GM12878 (cell line): ENCODE measurements at regions not wholly inside any gene's neighbourhood (a gene's known extent, or its start where the extent isn't known, plus 50 kb on each side); places are given as distances from the start of the nearest gene placed in this dataset.

Experiments
- ATAC-seq: fragments of 200-7000 bp; cut with Tn5 transposase; 3 replicates; pipeline ENCODE4 v1.9.1; 2020; ENCODE audit warnings: mild to moderate bottlenecking, moderate library complexity
- BruUV-seq: library from RNA; stranded (reverse); fragments of 400-500 nt; replicated peaks from 2 replicates; lab custom pipeline; 2021; lab: Mats Ljungman, UMichigan
- CTCF ChIA-PET: fragments of 300-600 bp; sonication (Branson Sonifier 250); formaldehyde crosslinking; extraction: SDS; loops from one replicate; lab custom pipeline; 2021; ENCODE audit warnings: inconsistent platforms; lab: Yijun Ruan, JAX
- POLR2A ChIA-PET: fragments of 350-600 bp; formaldehyde crosslinking; extraction: SDS; loops from one replicate; lab custom pipeline; 2021; ENCODE audit warnings: inconsistent platforms; lab: Charles Lee
- RAD21 ChIA-PET: fragments of 300-600 bp; sonication (Branson Sonifier 250); formaldehyde crosslinking; loops from one replicate; lab custom pipeline; 2023; ENCODE audit warnings: antibody characterized with exemption; ENCODE audit not compliant: unreplicated experiment; lab: Charles Lee
- SMC1A ChIA-PET: fragments of 300-600 bp; sonication (Branson Sonifier 250); formaldehyde crosslinking; loops from one replicate; lab custom pipeline; 2023; ENCODE audit not compliant: unreplicated experiment, uncharacterized antibody; lab: Charles Lee
- DNase-seq: peaks from one replicate; pipeline ENCODE4 v3.0.0-alpha.2; 2011; ENCODE audit warnings: low read depth, low spot score
- FAIRE-seq: peaks from 3 replicates; lab custom pipeline; 2011; peaks lifted over from hg19 to GRCh38; lab: Jason Lieb, UNC
- H2AFZ ChIP-seq: 2 replicates; pipeline ENCODE4 v1.6.0; 2011; ENCODE audit warnings: low read depth, low read length, control low read depth; ENCODE audit not compliant: control insufficient read depth
- H3K27ac ChIP-seq: 2 replicates; pipeline ENCODE4 v1.5.1; 2011; ENCODE audit warnings: control low read depth; ENCODE audit not compliant: control insufficient read depth, insufficient read depth
- H3K27me3 ChIP-seq, 2 experiments: replicated peaks in 1 of 2; 2 replicates each; pipeline versions ENCODE4 v1.6.0 to v1.6.1; 2011; ENCODE audit warnings: low read length in 1 of 2; ENCODE audit not compliant: control insufficient read depth in 2 of 2, insufficient read depth in 2 of 2
- H3K36me3 ChIP-seq, 2 experiments: 2 replicates each; pipeline ENCODE4 v1.5.1; 2011; ENCODE audit warnings: low read length in 1 of 2; ENCODE audit not compliant: control insufficient read depth in 2 of 2, insufficient read depth in 2 of 2
- H3K4me1 ChIP-seq: 2 replicates; pipeline ENCODE4 v1.6.1; 2011; ENCODE audit warnings: mild to moderate bottlenecking, low read length, moderate library complexity, mixed read lengths; ENCODE audit not compliant: control insufficient read depth, insufficient read depth
- H3K4me2 ChIP-seq: 2 replicates; pipeline ENCODE4 v1.6.0; 2011; ENCODE audit warnings: control low read depth; ENCODE audit not compliant: control insufficient read depth, insufficient read depth
- H3K4me3 ChIP-seq: fragments of 200-600 bp; sonication (generic); 2 replicates; pipeline ENCODE4 v1.5.1; 2016
- H3K79me2 ChIP-seq: 2 replicates; pipeline ENCODE4 v1.6.0; 2011; ENCODE audit warnings: low read length; ENCODE audit not compliant: control insufficient read depth, insufficient read depth
- H3K9ac ChIP-seq: 2 replicates; pipeline ENCODE4 v1.8.0; 2011; ENCODE audit warnings: low read length, control low read depth, mixed read lengths; ENCODE audit not compliant: control insufficient read depth, insufficient read depth
- H3K9me3 ChIP-seq: replicated peaks from 3 replicates; pipeline ENCODE4 v1.5.1; 2011; ENCODE audit warnings: mild to moderate bottlenecking, low read length; ENCODE audit not compliant: control insufficient read depth, insufficient read depth
- H4K20me1 ChIP-seq: 2 replicates; pipeline ENCODE4 v1.6.0; 2011; ENCODE audit not compliant: control insufficient read depth, insufficient read depth
- ATF7 ChIP-seq: fragments of 450-650 bp; IDR thresholded peaks from 2 replicates; pipeline ENCODE4 v1.6.1; 2016; ENCODE audit warnings: low read depth, mild to moderate bottlenecking
- BCL3 ChIP-seq: IDR thresholded peaks from 2 replicates; pipeline ENCODE4 v1.6.1; 2011; ENCODE audit warnings: borderline replicate concordance, low read depth, mild to moderate bottlenecking, moderate library complexity, low read length; ENCODE audit not compliant: insufficient read depth, poor library complexity, severe bottlenecking
- CHD2 ChIP-seq: IDR thresholded peaks from 2 replicates; pipeline ENCODE4 v1.6.1; 2011; ENCODE audit warnings: low read depth, low read length, improper control_type of control experiment, borderline replicate concordance
- E4F1 ChIP-seq: fragments of 450-650 bp; IDR thresholded peaks from 2 replicates; pipeline ENCODE4 v1.6.1; 2018; ENCODE audit warnings: borderline replicate concordance, mild to moderate bottlenecking; ENCODE audit not compliant: partially characterized antibody
- HCFC1 ChIP-seq: fragments of 150-350 bp; IDR thresholded peaks from 2 replicates; pipeline ENCODE4 v1.6.1; 2014; ENCODE audit warnings: low read length
- IKZF2 ChIP-seq, 2 experiments: fragments of 450-650 bp; IDR thresholded peaks; 2 replicates each; pipeline ENCODE4 v1.6.1; 2017; ENCODE audit warnings: mild to moderate bottlenecking in 2 of 2, moderate library complexity in 2 of 2
- KDM1A ChIP-seq: fragments of 200-600 bp; sonication (generic); IDR thresholded peaks from 2 replicates; pipeline ENCODE4 v1.6.1; 2016; ENCODE audit warnings: borderline replicate concordance
- KLF5 ChIP-seq: fragments of 450-650 bp; IDR thresholded peaks from 2 replicates; pipeline ENCODE4 v1.6.1; 2014; ENCODE audit warnings: mild to moderate bottlenecking; ENCODE audit not compliant: partially characterized antibody
- NR2C1 ChIP-seq: fragments of 450-650 bp; IDR thresholded peaks from 2 replicates; pipeline ENCODE4 v1.6.1; 2017; ENCODE audit warnings: antibody characterized with exemption, mild to moderate bottlenecking, moderate library complexity
- PAX5 ChIP-seq: IDR thresholded peaks from 2 replicates; pipeline ENCODE4 v1.6.1; 2011; ENCODE audit warnings: low read depth, low read length, borderline replicate concordance
- PRDM15 ChIP-seq: fragments of 450-650 bp; formaldehyde crosslinking; IDR thresholded peaks from 2 replicates; pipeline ENCODE4 v1.4.0; 2020; ENCODE audit warnings: mild to moderate bottlenecking, moderate library complexity
- RELB ChIP-seq: fragments of 450-650 bp; IDR thresholded peaks from 2 replicates; pipeline ENCODE4 v1.6.1; 2017; ENCODE audit warnings: low read depth, mild to moderate bottlenecking, moderate library complexity
- SMC3 ChIP-seq: IDR thresholded peaks from 2 replicates; pipeline ENCODE4 v1.6.1; 2011; ENCODE audit warnings: low read length, improper control_type of control experiment, borderline replicate concordance
- WGBS: methylation state at CpG from one replicate; pipeline ENCODE4 v1.1.6; 2016; ENCODE audit warnings: low lambda C conversion rate; ENCODE audit not compliant: insufficient replicate concordance, insufficient coverage; ENCODE audit errors: missing lambda C conversion rate; 5-methylcytosine and 5-hydroxymethylcytosine counted together
- in situ Hi-C: fragments of 300-500 bp; cut with MboI; formaldehyde crosslinking; loops from 9 replicates; pipeline ENCODE4 v1.14.3; 2018; ENCODE audit warnings: mixed read lengths
- intact Hi-C: fragments of 100-400 bp; cut with micrococcal nuclease; formaldehyde crosslinking; loops from one replicate; pipeline ENCODE4 v1.14.2; 2022; ENCODE audit not compliant: unreplicated experiment

- TF ChIP-seq BCL3 = no peak
- no peak for TF ChIP-seq PAX5
- TF ChIP-seq PRDM15 (CRISPR knock-in tag) = no peak
- no peak for TF ChIP-seq KDM1A
Measured at GRCh38 chr10:6999232-6999925, 411.5 kb downstream of the SFMBT2 start (continued).

- ChIA-PET CTCF (no interaction called here), SMC1A (no interaction called here), POLR2A (interaction anchor here (0.6 kb wide), 1 partner anchor 108 kb away, joined by 6 read pairs; no protein-coding TSS in a partner anchor), RAD21 (no interaction called here)
- H3K9ac ChIP-seq = no peak overlapping the region
- no peak overlapping the region for H2AFZ ChIP-seq
- no peak overlapping the region for H3K27ac ChIP-seq
- FAIRE-seq (no peak), DNase-seq (no peak), ATAC-seq (no peak)
- intact Hi-C loops (no loop called here), in situ Hi-C loops (no loop called here)
- H3K27me3 ChIP-seq = peaks cover 0 to 2% of the 10 kb centered on the region in 2 experiments; a peak in 1 of 4 replicates
- H4K20me1 ChIP-seq = no peaks in the 10 kb centered on the region
- H3K36me3 ChIP-seq = no peaks in the 10 kb centered on the region
- H3K4me3 ChIP-seq = no peak overlapping the region
- no peak overlapping the region for H3K4me2 ChIP-seq
- 19% methylated on average over 2 of the region's 2 CpGs for WGBS
- no peaks in the 10 kb centered on the region for H3K9me3 ChIP-seq
- H3K79me2 ChIP-seq = no peaks in the 10 kb centered on the region
- no peaks in the 10 kb centered on the region for H3K4me1 ChIP-seq
- BruUV-seq = no TSS peak
- TF ChIP-seq NR2C1 (no peak), IKZF2 (IDR thresholded peaks at IDR 0.05) (no peak), CHD2 (no peak), KLF5 (no peak), KDM1A (no peak), HCFC1 (no peak), SMC3 (no peak), ATF7 (no peak), E4F1 (no peak), RELB (no peak)
Measured at GRCh38 chr10:6997509-6997908, 413.3 kb downstream of the SFMBT2 start.
